Activated CD4-positive, alpha-beta memory T cell treated with anti-CD3 and anti-CD28 coated beads, Interleukin-2, amount 10 ng/mL, durations not matched to agents 7 days and 5 days (primary cell): ENCODE measurements at regions not wholly inside any gene's neighbourhood (a gene's known extent, or its start where the extent isn't known, plus 50 kb on each side); places are given as distances from the start of the nearest gene placed in this dataset.

Experiments
- CTCF ChIA-PET: fragments of 350-600 bp; sonication (Branson Sonifier 250); formaldehyde crosslinking; loops from one replicate; lab custom pipeline; 2021; ENCODE audit warnings: antibody characterized with exemption, inconsistent platforms; lab: Charles Lee
- POLR2A ChIA-PET: fragments of 350-600 bp; sonication (Branson Sonifier 250); formaldehyde crosslinking; loops from one replicate; lab custom pipeline; 2021; ENCODE audit warnings: antibody characterized with exemption; lab: Charles Lee
- DNase-seq: peaks from one replicate; pipeline ENCODE4 v3.0.0-alpha.2; 2020
- H3K27ac Mint-ChIP-seq: one replicate; pipeline ENCODE4 v1.8.0; 2021; ENCODE audit warnings: mild to moderate bottlenecking, mixed read lengths
- H3K27me3 Mint-ChIP-seq: one replicate; pipeline ENCODE4 v1.8.0; 2021; ENCODE audit warnings: mixed read lengths
- H3K36me3 Mint-ChIP-seq: one replicate; pipeline ENCODE4 v1.8.0; 2021; ENCODE audit warnings: low read depth, mixed read lengths
- H3K4me1 Mint-ChIP-seq: one replicate; pipeline ENCODE4 v1.8.0; 2021; ENCODE audit warnings: mixed read lengths
- H3K4me3 Mint-ChIP-seq: one replicate; pipeline ENCODE4 v1.8.0; 2021; ENCODE audit warnings: mild to moderate bottlenecking, mixed read lengths
- H3K9me3 Mint-ChIP-seq: one replicate; pipeline ENCODE4 v1.8.0; 2021; ENCODE audit warnings: mixed read lengths

- no peaks in the 10 kb centered on the region for H3K36me3 Mint-ChIP-seq
- ChIA-PET CTCF (no interaction called here), POLR2A (no interaction called here)
- no peak overlapping the region for H3K4me3 Mint-ChIP-seq
- peaks cover 10% of the 10 kb centered on the region for H3K4me1 Mint-ChIP-seq
- H3K9me3 Mint-ChIP-seq: no peaks in the 10 kb centered on the region
- DNase-seq: no peak
- H3K27me3 Mint-ChIP-seq: peaks cover 32% of the 10 kb centered on the region
- no peak overlapping the region for H3K27ac Mint-ChIP-seq
These were observed 124.5 kb upstream of the ZNF507 start for GRCh38 chr19:32220951-32221350.

- CTCF ChIA-PET: no interaction called here
These were observed 122.9 kb upstream of the ZNF507 start for GRCh38 chr19:32222556-32222955.

DNA sequence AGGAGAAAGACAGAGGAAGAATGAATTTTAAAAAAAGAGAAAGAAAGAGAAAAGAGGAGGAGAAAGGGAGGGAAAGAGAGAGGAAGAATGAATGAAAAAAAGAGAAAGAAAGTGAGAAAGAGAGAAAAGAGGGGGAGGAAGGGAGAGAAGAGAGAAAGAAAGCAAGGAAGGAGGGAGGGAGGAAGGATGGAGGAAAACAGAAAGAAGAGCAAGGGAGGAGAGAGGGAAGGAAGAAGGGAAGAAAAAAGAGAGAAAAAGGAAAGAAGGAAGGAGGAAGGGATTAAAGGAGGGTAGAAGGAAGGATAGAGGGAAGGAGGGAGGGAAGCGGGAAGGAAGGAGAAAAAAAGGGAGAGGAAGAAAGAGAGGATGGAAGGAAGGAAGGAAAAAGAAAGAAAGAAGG lies 122.3 kb upstream of the ZNF507 start:
- H3K36me3 Mint-ChIP-seq: no peaks in the 10 kb centered on the region
- no peak overlapping the region for H3K4me3 Mint-ChIP-seq
- CTCF ChIA-PET: interaction anchor here (1.5 kb wide), 1 partner anchor 1437 kb away, joined by 8 read pairs; no protein-coding TSS in a partner anchor
- H3K9me3 Mint-ChIP-seq: no peaks in the 10 kb centered on the region
- DNase-seq: no peak
- no peak overlapping the region for H3K27ac Mint-ChIP-seq
- POLR2A ChIA-PET: no interaction called here
- peaks cover 10% of the 10 kb centered on the region for H3K4me1 Mint-ChIP-seq
- H3K27me3 Mint-ChIP-seq: peaks cover 32% of the 10 kb centered on the region

More at GRCh38 chr19:32222556-32222955, 122.9 kb upstream of the ZNF507 start:
- Mint-ChIP-seq H3K27me3 (peaks cover 32% of the 10 kb centered on the region), H3K9me3 (no peaks in the 10 kb centered on the region), H3K36me3 (no peaks in the 10 kb centered on the region), H3K4me3 (no peak overlapping the region), H3K27ac (no peak overlapping the region), H3K4me1 (peaks cover 10% of the 10 kb centered on the region)
- no peak for DNase-seq
- POLR2A ChIA-PET: no interaction called here

DNA sequence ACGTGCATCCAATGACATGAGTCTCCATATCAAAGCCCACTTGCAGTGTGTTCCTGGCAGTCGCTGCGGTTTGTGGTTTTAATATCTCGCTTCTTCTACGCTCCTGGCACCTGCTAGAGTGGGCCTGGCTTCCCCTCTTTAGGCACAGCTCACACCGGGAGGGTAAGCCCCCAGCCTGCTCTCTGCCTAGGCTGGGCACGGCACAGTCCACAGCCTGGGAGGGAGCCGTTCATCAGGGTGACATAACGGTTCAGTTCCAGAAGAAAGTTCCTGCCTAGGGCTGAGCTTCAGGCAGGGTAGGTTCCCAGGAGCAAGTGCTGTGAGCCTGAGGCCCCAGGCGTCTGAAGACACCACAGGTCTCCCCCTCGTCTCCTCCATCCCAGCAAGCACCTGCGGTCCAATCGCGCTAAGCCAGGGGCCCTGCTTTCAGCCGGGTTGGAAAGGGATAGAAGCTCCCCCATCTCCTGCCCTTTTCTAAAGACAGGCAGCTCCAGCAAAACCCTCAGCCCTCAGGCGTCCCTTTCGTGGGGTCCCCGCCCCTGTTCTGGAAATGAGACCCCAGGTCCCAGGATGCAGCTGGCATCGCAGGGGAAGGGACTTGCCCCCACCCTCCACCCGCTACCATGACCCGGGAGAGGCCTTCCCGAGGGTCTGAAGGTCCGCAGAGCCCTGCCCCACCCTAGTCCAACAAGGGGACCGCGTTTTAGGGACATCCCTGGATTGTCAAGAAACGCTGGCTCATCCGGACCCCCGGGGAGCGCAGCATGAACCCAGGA lies 121.6 kb upstream of the ZNF507 start:
- no peak for DNase-seq
- no peak overlapping the region for H3K4me3 Mint-ChIP-seq

DNA sequence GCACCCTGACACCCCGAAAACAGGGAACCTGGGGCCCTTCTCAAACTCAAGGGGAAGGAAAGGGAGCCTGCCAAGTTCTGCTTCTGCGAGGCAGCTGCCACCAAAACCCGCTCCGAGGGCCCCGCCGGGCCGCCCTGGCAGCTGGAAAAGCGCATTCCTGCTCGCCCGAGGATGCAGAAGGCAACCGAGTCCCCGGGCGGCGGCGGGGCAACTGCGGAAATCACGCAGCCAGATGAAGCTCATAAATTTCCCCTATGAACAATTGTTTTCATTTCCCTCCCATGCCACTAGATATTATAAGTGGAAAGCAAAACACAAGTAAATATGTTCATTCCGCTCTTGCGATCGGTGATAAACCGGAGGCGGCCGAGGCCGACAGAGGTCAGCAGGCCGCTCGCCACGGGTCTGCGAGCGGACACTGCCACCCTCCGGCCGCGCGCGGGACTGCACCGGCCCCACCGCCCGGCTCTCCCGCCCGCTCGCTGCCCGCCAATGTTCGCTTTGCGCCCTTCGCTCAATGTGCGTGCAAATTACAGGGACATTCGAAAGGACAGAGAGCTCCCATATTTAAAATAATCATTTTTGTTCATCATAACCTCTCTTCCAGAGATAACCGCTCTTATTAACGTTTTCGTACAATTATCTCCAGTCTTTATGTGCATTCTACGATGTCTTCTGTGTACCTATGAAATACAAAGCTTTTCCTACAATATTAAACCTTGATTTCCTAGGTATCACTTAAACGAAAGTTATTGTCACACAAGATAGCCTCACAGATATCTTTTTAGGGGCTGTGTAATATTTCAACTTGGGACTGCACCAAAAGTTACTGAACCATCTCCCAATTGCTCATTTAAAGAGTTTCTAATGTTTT lies 120.8 kb upstream of the ZNF507 start:
- CTCF ChIA-PET: interaction anchor here (0.6 to 2.2 kb wide), 19 partner anchors 8 to 1555 kb away, joined by 3 to 15 read pairs (median 4); no protein-coding TSS in a partner anchor
- Mint-ChIP-seq H3K4me1 (peaks cover 10% of the 10 kb centered on the region), H3K4me3 (no peak overlapping the region), H3K9me3 (no peaks in the 10 kb centered on the region), H3K27me3 (peaks cover 32% of the 10 kb centered on the region), H3K36me3 (no peaks in the 10 kb centered on the region), H3K27ac (no peak overlapping the region)
- POLR2A ChIA-PET: interaction anchor here (1.0 kb wide), 1 partner anchor 23 kb away, joined by 3 read pairs; no protein-coding TSS in a partner anchor
- DNase-seq: peak; percentile 55

More for the DNA sequence above, 121.6 kb upstream of the ZNF507 start:
- ChIA-PET CTCF (interaction anchor here (0.8 to 2.2 kb wide), 15 partner anchors 10 to 1541 kb away, joined by 3 to 15 read pairs (median 4); no protein-coding TSS in a partner anchor), POLR2A (interaction anchor here (1.0 kb wide), 1 partner anchor 22 kb away, joined by 3 read pairs; no protein-coding TSS in a partner anchor)
- H3K27ac Mint-ChIP-seq: no peak overlapping the region
- H3K9me3 Mint-ChIP-seq: no peaks in the 10 kb centered on the region
- H3K27me3 Mint-ChIP-seq: peaks cover 32% of the 10 kb centered on the region
- no peaks in the 10 kb centered on the region for H3K36me3 Mint-ChIP-seq
- H3K4me1 Mint-ChIP-seq: peaks cover 10% of the 10 kb centered on the region

GRCh38 chr19:32227561-32228165 lies 117.7 kb upstream of the ZNF507 start:
- DNase-seq: no peak
- Mint-ChIP-seq H3K36me3 (no peaks in the 10 kb centered on the region), H3K27ac (no peak overlapping the region)

GRCh38 chr19:32230441-32230840 lies 115.0 kb upstream of the ZNF507 start:
- Mint-ChIP-seq H3K9me3 (no peaks in the 10 kb centered on the region), H3K27ac (no peak overlapping the region), H3K4me1 (no peaks in the 10 kb centered on the region), H3K4me3 (no peak overlapping the region), H3K36me3 (no peaks in the 10 kb centered on the region), H3K27me3 (peaks cover 5% of the 10 kb centered on the region)
- ChIA-PET POLR2A (no interaction called here), CTCF (no interaction called here)
- no peak for DNase-seq

More at GRCh38 chr19:32227561-32228165, 117.7 kb upstream of the ZNF507 start:
- ChIA-PET CTCF (no interaction called here), POLR2A (no interaction called here)
- peaks cover 10% of the 10 kb centered on the region for H3K4me1 Mint-ChIP-seq
- H3K9me3 Mint-ChIP-seq: no peaks in the 10 kb centered on the region
- H3K4me3 Mint-ChIP-seq: no peak overlapping the region
- H3K27me3 Mint-ChIP-seq: peaks cover 17% of the 10 kb centered on the region

GRCh38 chr19:32231020-32231419 lies 114.4 kb upstream of the ZNF507 start:
- H3K36me3 Mint-ChIP-seq: no peaks in the 10 kb centered on the region
- H3K4me3 Mint-ChIP-seq: no peak overlapping the region
- no peak for DNase-seq
- no peaks in the 10 kb centered on the region for H3K4me1 Mint-ChIP-seq
- H3K27ac Mint-ChIP-seq: no peak overlapping the region
- peaks cover 2% of the 10 kb centered on the region for H3K27me3 Mint-ChIP-seq
- POLR2A ChIA-PET: no interaction called here
- no peaks in the 10 kb centered on the region for H3K9me3 Mint-ChIP-seq
- CTCF ChIA-PET: no interaction called here

DNA sequence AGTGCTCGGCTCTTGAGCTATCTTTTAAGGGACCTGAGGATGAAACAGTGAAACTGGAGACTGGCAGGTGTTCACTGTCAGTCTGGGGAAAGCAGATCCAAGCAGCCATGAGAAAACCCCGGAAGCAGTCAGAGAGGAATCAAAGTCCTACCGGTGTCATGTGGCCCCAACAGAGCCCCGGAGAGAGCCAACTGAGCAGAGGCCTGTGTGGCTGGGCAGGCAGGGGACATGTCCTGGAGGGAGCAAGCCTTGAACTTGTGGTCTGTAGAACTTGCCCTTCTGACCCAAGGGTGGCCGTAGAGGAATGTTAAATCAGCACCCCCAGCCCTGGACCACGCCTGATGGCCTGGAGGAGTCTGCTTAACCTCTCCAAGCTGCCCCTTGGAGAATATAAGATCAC lies 113.7 kb upstream of the ZNF507 start:
- Mint-ChIP-seq H3K4me1 (no peaks in the 10 kb centered on the region), H3K27ac (no peak overlapping the region), H3K36me3 (no peaks in the 10 kb centered on the region), H3K27me3 (peaks cover 2% of the 10 kb centered on the region), H3K9me3 (no peaks in the 10 kb centered on the region), H3K4me3 (no peak overlapping the region)
- no peak for DNase-seq
- CTCF ChIA-PET: no interaction called here
- POLR2A ChIA-PET: no interaction called here

DNA sequence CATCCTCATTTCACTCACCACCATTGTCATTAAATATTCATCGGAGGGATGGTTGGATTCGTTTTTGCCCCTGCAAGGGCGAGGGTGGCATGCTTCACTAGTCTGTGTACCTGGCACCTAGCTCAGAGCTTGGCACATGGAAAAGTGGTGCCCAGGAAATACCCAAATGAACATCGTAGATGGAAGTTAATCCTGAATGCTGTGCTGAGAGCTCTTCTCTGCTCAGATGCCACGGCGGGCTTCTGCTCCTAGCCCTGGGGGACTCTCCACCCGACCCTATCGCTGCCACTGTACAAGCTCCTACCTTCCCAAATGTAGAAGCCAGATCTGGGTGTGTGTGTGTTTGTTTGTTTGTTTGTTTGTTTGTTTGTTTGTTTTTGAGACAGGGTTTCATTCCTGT lies 113.0 kb upstream of the ZNF507 start:
- no peaks in the 10 kb centered on the region for H3K36me3 Mint-ChIP-seq
- peaks cover 2% of the 10 kb centered on the region for H3K27me3 Mint-ChIP-seq
- H3K27ac Mint-ChIP-seq: no peak overlapping the region
- ChIA-PET POLR2A (no interaction called here), CTCF (no interaction called here)
- no peaks in the 10 kb centered on the region for H3K4me1 Mint-ChIP-seq
- no peaks in the 10 kb centered on the region for H3K9me3 Mint-ChIP-seq
- no peak overlapping the region for H3K4me3 Mint-ChIP-seq
- no peak for DNase-seq

- CTCF ChIA-PET: interaction anchor here (1.1 kb wide), 1 partner anchor 9 kb away, joined by 3 read pairs; no protein-coding TSS in a partner anchor
These were observed 112.3 kb upstream of the ZNF507 start for GRCh38 chr19:32233091-32233490.

DNA sequence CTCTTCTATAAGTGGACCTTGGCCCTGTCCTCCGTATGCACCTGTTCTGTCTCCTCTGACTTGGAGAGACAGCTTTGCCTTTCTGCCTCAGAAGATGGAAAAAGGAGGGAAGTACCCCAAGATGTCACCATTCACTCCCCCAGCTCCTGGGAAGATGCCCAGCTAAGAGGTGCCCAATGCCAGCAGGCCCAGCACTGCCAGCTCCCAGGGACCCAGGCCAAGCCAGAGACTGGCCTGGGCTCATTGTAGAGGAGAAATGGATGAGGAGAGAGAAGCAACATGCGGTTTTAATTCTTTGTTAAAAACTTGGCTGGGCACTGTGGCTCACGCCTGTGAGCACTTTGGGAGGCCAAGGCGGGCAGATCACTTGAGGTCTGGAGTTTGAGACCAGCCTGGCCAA lies 111.5 kb upstream of the ZNF507 start:
- ChIA-PET POLR2A (no interaction called here), CTCF (interaction anchor here (0.7 to 1.1 kb wide), 2 partner anchors 9 to 167 kb away, joined by 3 read pairs; no protein-coding TSS in a partner anchor)
- no peak overlapping the region for H3K27ac Mint-ChIP-seq

More at GRCh38 chr19:32233091-32233490, 112.3 kb upstream of the ZNF507 start:
- no peak overlapping the region for H3K4me3 Mint-ChIP-seq
- H3K9me3 Mint-ChIP-seq: no peaks in the 10 kb centered on the region
- peaks cover 2% of the 10 kb centered on the region for H3K27me3 Mint-ChIP-seq
- DNase-seq: no peak
- H3K27ac Mint-ChIP-seq: no peak overlapping the region
- no peaks in the 10 kb centered on the region for H3K4me1 Mint-ChIP-seq
- H3K36me3 Mint-ChIP-seq: no peaks in the 10 kb centered on the region
- POLR2A ChIA-PET: no interaction called here

More for the DNA sequence above, 111.5 kb upstream of the ZNF507 start:
- H3K36me3 Mint-ChIP-seq: no peaks in the 10 kb centered on the region
- no peak for DNase-seq
- no peak overlapping the region for H3K4me3 Mint-ChIP-seq
- no peaks in the 10 kb centered on the region for H3K9me3 Mint-ChIP-seq
- H3K4me1 Mint-ChIP-seq: no peaks in the 10 kb centered on the region
- peaks cover 2% of the 10 kb centered on the region for H3K27me3 Mint-ChIP-seq
